Astrocyte (in vitro differentiated cells and primary cell): ENCODE measurements at regions not wholly inside any gene's neighbourhood (a gene's known extent, or its start where the extent isn't known, plus 50 kb on each side); places are given as distances from the start of the nearest gene placed in this dataset.

Experiments used
- EZH2 ChIP-seq: IDR thresholded peaks from 2 replicates; pipeline ENCODE4 v1.6.1; 2012; ENCODE audit warnings: mild to moderate bottlenecking, low read length, inconsistent platforms; ENCODE audit not compliant: insufficient read depth
- TF ChIP-seq, protein P1 (sequence below): IDR thresholded peaks from 2 replicates; pipeline ENCODE4 v1.5.1; 2011; ENCODE audit warnings: low read depth, mild to moderate bottlenecking, inconsistent platforms, low read length, moderate library complexity; ENCODE audit not compliant: insufficient read depth

DNA sequence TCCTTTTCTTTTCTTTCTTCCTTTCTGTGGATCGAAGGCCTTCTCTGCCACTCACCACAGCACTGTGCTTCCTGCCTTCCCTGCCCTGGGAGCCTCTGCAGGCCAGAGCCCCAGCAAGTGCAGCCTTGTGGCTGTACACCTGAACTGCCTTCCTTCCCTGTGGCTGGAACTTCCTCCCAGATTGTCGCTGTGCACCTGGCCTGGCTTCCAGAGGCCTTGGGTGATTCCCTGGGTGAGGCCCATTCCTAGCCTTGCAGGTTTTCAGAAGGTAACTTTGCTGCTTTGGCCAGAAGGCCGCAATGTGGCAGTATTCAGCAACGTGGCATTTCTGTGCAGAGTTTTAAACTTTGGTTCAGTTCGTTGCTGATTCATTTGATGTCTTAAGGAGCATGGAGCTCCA, 50.1 kb upstream of the RASGEF1A start:
- TF ChIP-seq, protein P1, sequence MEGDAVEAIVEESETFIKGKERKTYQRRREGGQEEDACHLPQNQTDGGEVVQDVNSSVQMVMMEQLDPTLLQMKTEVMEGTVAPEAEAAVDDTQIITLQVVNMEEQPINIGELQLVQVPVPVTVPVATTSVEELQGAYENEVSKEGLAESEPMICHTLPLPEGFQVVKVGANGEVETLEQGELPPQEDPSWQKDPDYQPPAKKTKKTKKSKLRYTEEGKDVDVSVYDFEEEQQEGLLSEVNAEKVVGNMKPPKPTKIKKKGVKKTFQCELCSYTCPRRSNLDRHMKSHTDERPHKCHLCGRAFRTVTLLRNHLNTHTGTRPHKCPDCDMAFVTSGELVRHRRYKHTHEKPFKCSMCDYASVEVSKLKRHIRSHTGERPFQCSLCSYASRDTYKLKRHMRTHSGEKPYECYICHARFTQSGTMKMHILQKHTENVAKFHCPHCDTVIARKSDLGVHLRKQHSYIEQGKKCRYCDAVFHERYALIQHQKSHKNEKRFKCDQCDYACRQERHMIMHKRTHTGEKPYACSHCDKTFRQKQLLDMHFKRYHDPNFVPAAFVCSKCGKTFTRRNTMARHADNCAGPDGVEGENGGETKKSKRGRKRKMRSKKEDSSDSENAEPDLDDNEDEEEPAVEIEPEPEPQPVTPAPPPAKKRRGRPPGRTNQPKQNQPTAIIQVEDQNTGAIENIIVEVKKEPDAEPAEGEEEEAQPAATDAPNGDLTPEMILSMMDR: no peak
- TF ChIP-seq EZH2: no peak
